GM18505 (cell line): ENCODE measurements at regions not wholly inside any gene's neighbourhood (a gene's known extent, or its start where the extent isn't known, plus 50 kb on each side); places are given as distances from the start of the nearest gene placed in this dataset.
"Not testable (repeated sequence)": the region's sequence is repeated elsewhere in the genome, so short reads cannot be mapped to it uniquely, and the experiment has no call there.

Experiments
- ATAC-seq: cut with Tn5 transposase; IDR thresholded peaks from one replicate; pipeline ENCODE4 v1.9.1; 2021; ENCODE audit not compliant: unreplicated experiment
- POLR2A ChIP-seq: IDR thresholded peaks from 4 replicates; pipeline ENCODE4 v1.6.1; 2011; ENCODE audit warnings: borderline replicate concordance; ENCODE audit not compliant: insufficient read depth, insufficient read length; ENCODE audit errors: extremely low read depth

DNA sequence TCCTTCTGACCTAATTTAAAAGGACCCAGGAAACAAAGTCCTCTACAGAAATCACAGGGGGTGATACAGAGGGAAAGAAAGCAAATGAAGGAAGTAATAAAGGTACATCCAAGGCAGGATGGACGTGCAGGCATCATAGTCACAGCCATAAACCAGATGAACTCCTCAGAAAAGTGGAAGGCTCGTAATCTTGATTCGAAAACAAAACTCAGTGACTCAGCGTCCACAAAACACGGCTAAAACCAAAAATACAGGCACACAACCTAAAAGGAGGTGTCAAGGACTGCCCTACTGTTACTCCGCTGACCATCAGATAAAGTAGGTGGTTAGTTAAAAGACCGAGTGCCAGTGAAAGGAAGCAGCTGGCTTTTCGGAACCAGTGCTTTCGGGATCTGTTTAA lies 81.5 kb downstream of the TRIM69 start:
- ATAC-seq, result not testable (repeated sequence)

DNA sequence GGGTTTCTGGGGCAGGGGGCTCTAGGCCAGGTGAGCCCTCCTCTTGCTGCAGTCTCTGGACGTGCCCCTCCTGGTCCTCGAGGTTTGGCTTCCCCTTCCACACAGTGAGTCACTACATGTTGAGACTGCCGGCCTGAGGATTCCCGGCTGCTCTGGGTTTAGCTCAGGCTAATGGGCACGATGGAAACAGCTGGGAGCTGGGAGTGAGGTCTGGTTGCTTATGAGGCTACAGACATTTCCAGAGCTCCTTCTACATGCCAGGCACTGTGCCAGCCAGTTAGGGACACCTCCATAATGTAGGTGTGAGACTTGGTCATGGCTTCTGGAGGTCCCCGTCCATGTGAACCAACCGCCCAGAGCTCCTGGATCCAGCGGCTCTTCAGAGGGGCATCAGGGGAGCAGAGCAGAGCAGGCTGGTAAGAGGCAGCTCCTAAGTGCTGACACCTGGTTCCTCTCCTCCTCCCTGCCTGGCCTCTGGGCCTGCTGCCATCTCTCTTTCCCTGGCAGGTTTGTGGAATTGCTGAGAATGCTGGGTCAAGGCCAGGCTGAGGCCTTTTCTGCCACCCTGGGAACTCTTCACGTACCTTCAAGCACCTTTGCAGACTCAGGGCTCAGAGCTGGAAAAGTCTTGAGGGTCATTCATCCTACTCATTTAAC lies 83.1 kb downstream of the TRIM69 start:
- ATAC-seq, result not testable (repeated sequence)

DNA sequence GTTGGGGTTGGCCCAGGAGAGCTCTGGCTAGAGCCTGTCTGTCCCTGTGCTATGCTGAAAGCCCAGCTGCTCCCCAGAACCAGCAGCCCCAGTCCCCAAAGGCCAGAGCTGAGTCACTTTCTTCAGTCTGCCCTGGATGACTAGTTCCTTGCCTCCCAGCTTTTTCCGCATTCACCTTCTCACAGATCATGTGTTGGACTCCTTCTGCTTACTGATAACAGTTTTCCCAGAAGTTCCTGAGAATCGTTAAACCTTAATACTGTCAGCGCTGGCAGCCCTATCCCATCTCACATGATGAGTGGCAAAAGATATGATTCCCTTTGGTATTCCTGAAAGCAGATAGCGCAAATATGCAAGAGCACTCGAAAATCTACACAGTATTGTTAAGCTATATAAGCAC lies 84.2 kb downstream of the TRIM69 start:
- ATAC-seq, result not testable (repeated sequence)

DNA sequence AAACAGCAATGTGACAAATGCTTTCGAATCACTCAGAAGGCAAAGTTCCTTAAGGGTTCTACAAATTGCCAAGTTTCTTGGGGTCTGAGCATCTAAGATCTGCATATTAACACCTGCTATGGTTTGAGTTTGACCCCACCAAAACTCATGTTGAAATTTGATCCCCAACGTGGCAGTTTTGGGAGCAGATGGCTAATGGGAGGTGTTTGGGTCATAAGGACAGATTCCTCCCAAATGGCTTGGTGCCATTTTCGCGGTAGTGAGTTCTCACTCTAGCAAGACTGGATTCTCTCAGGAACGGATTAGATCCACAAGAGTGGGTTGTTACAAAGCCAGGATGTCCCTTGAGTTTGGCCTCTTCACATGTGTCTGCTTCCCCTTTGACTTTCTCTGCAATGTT lies 84.6 kb downstream of the TRIM69 start:
- not testable (repeated sequence) for ATAC-seq

DNA sequence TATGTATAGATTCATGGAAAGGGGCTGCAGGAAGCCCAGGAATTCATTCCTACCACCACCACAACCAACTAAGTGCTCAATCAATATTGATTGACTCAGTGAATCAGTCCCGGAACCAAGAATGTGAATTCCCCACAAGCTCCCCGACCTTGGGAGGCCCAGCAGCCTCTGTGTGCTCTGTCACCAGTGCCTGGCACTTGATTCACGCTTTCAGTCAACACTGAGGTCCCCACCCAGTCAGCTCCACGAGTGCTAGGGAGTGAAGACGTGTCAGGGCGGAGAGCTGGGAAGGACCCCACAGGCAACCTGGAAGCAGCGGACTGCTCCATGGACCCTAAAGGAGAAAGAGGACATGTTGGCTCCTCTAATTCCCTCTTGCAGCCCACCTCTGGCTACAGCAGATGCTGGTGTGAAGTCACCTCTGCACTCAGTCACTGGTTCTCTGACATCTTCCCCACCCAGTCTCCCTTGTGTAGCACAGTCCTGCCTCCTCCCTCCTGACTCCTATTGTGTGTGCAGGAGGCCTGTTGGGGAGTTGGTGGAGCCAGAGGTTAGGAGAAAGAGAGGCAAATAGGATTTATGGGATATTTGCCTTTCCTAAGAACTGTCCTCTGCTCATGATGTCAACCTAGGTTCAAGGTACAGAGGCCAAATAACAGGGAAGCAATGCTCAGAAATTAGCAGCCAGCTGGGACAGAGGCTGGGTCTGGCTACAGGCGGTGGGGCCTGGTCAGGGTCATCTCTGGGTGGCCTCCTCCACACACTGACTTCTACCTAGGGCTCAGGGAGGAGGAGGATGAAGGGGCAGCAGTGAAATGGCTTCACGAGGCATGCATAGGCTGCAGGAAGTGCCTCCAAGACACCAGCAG lies 88.2 kb downstream of the TRIM69 start:
- not testable (repeated sequence) for ATAC-seq

DNA sequence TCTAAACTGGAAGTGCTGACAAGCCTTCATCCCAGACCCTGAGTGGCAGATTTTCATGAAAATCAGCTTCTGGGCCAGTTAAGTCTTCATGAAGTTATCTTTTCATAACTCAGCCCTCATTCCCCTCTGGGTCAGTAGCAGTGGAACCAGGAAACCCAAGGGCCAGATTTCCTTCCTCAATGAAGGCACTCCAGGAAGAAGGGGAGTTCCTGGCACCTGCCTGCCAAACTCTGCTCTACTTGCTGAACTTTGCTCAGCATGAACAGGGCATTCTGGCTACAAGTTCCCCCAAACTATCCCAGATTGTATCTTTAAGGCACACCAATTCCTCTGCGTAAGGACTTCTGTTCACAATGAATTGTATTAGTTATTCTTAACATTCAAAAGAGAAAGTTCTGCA lies 90.3 kb downstream of the TRIM69 start:
- not testable (repeated sequence) for ATAC-seq

DNA sequence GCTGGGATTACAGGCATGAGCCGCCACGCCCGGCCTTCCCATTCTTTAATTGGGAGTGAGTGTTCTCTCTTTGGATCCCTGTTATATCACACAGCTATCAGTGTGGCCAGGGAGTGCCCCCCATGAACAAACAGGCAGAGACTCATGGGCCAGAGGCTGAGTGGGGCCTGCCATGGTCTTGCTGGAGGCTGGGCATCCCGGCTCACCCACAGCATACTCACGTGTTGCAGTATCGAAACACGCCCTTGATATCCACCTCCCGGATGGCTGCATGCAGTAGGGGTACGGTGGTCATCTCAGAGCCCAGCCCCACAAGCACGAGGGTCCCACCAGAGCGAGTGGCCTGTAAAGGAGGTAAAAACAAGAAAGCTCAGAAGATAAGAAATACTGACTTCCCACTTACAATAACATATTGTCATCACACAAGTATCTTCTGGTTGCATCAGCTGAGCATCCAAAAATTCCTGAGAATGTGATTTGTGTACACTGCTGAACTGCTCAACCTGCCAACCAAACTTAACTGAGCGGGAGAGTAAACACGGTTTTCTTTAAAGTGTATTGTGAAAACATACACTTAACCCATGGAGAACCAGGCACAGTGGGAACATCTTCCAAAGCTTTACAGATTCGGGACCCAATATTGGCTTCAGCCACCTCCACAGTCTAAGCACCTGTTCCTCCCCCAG lies 92.0 kb downstream of the TRIM69 start:
- ATAC-seq, result not testable (repeated sequence)

DNA sequence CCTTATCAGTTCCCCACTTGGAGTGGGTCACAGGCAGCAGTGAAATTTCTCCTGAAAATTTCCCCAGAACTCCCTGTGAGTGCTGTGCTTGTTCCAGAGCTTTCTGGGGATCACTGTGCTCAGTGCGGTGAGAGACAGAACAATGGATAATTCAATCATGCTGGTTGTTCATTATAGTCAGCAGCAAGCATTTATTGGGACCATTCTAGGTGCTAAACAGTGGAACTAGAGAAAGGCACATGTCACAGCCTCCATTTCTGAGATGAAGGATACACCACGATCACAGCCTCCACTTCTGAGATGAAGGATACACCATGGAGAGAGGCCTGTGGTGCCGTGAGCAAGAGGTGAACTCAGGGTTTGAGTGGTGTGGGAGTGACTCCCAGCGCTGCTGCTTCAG lies 92.8 kb downstream of the TRIM69 start:
- ATAC-seq, result not testable (repeated sequence)

DNA sequence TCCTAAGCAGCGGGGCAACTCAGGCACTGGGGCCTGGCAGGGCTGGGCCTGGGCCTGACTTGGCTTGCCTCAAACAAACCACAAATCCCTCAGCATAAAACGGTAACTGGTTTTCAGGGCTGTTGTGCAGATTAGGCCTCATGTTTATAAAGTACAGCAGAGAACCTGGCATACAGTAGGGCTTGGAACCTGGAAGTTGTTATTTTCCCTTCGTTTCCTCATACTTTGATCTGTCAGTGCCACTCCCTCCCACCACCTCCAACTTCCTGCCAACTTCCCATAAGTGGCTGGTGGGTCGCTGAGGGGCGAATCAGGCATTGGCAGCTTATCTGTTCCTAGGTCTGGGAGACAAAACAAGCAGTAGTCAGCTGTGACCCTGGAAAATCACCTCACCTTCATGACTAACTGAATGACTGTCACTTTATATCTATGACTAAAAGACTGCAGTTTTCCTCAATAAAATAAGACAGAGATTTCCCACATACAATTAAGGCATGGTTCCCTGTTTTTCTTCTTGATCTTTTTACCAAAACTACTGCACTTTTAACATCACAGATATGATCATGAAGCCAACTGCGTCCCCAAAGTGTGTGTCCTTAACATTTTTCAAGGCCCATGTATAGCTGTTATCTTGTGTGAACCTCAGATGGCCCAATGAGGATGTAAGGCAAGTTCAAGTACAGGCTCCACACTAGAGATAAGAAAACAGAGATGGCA lies 94.5 kb downstream of the TRIM69 start:
- not testable (repeated sequence) for ATAC-seq

DNA sequence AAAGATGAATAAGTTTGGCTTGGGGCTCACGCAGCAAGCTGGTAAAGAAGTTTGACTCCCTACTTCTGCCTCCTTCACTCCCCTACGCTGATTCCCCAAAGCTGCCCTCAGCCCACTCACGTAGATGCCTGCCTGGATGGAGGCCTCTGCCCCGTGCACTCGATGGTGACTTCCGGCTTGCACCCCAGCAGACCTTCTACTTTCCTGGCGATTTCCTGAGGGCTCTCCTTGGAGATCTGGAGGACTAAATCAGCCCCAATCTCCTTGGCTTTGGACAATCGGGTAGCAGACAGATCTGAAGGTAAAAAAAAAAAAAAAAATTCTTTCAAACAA lies 95.0 kb downstream of the TRIM69 start:
- not testable (repeated sequence) for ATAC-seq

DNA sequence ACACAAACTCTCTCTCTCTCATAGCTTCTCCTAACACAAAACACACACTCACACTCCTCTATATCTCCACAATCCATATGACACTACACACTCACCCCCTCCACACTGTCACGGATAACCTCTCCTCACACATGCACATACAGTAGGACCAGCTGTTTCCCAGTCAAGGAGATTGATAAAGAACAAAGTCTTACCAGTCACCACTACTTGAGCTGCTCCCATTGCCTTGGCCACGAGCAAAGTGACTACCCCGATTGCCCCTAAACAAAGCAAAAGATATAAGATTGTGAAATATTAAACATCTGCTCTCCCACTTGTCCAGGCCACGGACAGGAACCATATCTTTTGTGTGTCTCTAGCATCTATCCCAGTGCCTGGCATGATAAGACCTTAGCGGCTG lies 95.8 kb downstream of the TRIM69 start:
- not testable (repeated sequence) for ATAC-seq

DNA sequence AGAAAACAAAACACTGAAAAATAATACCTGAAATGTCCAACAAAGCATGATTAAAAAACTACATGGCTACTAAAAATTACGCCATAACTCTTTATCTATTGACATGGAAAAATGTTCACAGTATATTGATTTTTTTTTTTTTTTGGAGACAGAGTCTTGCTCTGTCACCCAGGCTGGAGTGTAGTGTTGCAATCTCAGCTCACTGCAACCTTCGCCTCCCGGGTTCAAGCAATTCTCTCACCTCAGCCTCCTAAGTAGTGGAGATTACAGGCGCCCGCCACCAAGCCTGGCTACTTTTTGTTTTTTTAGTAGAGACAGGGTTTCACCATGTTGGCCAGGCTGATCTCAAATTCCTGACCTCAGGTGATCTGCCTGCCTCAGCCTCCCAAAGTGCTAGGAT lies 96.8 kb downstream of the TRIM69 start:
- not testable (repeated sequence) for ATAC-seq

DNA sequence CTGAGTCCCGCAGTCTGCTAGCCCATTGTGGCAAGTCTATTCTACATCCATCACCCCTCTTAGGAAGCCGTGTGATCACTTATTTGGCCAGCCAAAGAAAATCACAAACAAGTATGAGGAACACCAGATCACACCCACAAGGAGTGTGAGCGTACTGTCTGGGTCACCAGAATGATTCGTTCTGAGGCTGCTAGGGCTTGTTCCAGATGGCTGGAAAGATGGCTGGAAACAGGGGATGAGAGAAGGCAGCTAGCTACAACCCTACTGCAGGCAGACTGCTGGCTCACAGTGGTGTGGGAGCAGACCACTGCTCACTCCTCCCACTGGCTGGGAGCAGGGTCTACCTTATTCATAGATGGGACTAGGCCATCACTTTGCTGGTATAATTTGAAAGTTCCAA lies 97.4 kb downstream of the TRIM69 start:
- not testable (repeated sequence) for ATAC-seq

DNA sequence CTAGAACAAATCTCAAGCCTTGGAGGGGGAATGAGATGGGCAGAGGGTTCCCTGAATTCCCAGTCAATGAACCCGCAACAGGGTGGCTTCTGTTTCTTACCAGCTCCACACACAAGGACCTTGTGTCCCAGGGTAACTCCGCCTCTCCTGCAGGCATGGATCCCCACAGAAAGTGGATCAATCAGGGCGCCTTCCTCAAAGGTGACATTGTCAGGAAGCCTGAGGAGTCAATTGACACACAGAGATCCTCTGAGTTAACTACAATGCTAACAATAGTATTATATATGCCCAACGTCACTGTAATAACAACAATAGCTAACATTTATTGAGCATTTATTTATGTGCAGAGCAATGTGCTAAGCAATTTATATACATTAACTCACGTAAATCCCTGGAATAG lies 98.8 kb downstream of the TRIM69 start:
- not testable (repeated sequence) for ATAC-seq

DNA sequence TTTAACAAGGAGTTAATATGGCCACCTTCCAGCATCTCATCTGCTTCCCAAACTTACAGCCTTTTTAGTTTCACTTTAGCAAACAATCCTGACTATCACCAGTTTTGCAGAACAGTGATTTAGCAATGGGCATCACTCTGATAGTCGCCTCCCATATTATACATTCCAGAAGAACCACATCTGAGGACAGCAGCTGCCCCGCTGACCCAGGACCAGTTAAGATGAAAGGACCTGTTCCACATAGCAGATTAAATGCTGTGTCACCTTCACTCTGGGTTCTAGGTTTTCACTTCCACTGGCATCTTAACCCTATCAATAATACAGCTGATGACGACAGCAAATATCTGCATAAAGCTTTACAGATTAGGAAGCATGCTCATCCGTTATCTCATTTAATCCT lies 99.8 kb downstream of the TRIM69 start:
- no peak for ATAC-seq
- TF ChIP-seq POLR2A, result no peak

DNA sequence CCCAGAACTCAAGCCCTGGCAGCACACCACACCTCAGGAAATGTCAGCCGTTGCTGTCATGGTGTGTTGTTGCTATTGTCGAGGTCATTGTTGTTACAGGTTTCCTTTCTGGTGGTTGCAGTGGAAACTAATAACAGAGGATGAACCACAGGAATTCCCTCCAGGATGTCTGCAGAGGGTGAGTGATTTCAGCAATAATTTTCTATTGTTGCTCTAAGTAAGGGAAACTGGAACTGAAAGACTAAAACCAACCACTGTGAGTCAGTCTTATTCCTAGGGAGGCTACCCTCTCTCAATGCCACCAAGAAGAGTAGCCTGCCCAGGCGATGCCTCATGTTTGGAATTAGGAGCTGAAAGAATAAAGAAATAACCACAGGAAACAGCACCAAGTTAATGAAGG lies 102.6 kb downstream of the TRIM69 start:
- ATAC-seq, result not testable (repeated sequence)

DNA sequence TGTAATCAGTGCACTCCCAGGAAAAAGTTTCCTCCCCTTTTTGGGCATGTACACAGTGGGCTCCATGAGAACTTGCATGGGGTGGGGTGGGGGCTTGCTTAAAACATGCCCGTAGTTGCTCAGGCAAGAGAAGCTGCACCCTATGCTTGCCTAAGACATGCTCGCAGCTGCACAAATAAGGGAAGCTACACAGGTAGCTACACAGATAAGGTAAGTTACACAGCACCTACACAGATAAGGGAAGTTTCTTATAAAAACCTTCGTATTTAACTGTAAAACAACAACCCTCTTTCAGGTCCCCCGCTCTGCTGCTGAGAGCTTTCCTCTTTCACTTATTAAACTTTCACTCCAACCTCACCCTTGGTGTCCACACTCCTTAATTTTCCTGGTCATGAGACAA lies 105.4 kb downstream of the TRIM69 start:
- not testable (repeated sequence) for ATAC-seq

DNA sequence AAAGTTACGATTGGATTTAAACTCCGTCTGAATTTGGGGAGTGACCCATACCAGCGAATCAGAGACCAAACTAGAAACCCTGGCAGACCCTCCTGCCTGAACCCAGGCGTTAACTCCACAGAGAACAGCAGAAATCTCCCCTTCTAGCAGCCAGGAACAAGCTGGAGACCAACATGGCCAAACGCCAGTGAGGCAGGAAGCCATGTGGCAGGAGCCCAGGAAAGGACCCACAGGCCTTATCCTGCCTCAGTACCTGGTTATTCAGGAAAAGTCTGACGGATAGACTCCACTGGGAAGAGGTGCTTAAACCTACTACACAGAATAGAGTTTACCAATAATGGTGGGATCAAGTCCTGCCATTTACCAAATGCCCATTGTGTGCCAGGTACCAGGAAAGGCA lies 106.6 kb downstream of the TRIM69 start:
- ATAC-seq, result not testable (repeated sequence)

DNA sequence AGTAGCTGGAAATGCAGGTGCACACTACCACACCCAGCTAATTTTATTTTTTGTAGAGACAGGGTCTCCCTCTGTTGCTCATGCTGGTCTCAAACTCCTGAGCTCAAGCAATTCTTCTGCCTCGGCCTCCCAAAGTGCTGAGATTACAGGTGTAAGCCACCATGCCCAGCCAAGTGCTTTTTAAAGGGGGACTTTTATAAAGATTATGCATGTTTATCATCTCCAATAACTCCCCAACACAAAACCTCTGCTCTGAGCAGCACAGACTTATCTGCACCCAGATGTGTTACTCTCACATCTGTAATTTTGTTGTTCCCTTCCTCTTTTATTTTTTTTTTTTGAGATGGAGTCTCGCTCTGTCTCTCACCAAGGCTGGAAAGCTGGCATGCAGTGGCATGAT lies 108.6 kb downstream of the TRIM69 start:
- ATAC-seq, result not testable (repeated sequence)

DNA sequence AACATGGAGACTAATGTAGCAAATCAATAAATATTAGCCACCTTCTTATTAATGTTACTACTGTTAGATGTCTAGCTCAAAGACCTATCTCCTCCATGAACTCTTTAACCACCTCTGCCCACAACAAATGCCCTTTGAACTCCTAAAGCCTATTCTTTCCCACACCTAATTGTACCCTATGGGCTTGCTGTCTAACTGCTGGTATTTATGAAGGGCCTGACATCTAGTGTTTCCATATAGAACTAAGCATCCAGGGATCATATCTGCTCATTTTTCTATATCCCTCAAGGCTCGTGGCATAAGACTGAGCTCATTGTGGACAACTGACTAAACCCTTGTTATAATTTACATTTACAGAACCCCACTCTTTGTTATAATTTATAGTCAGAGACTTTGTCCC lies 109.8 kb downstream of the TRIM69 start:
- ATAC-seq, result not testable (repeated sequence)

DNA sequence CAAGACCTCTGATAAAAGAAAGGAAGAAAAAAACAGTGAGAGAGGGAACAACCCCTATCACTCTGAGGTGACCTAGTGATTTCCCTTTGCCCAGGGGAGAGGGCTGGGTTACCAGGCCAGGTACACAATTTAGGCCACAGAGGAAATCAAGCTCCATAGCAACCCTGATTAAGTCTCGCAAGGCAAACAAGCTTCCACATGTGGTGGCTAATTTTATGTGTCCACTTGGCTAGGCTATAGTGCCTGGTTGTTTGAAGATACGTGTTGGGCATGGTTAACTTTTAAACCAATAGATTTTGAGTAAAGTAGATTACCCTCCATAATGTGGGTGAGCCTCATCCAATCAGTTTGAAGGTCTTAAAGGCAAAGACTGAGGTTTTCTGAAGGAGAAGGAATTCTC lies 108.9 kb upstream of the TERB2 start:
- not testable (repeated sequence) for ATAC-seq
